ENCODE measurements at regions not wholly inside any gene's neighbourhood (a gene's known extent, or its start where the extent isn't known, plus 50 kb on each side); places are given as distances from the start of the nearest gene placed in this dataset.

DNA sequence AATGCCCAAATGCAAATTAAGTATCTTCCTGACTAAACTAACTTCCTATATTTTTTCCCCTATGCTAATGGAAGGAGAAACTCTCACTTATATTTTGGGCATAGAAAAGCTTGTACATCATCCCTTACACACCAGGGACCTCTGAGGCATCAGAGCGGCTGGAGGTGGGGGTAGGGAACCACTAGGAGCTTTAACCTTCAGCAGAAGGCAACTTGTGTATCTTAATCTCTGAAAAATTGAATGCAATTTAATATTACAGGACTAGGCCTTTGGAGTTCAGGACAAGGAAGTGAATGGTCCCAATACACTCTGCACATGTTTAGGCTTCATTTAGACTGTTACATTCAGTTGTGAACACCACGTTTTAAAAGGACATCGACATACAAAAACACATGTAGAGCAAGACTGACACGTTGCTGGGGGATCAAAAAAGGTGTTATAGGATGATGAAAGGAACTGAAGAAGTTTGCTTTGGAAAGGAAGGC lies 85.9 kb downstream of the NAV1 start:
- no peaks in the 10 kb centered on the region for H3K36me3 ChIP-seq (replicated peaks in 1 of 2; ENCODE audit: control extremely low read depth in 1 of 2, control insufficient read depth in 1 of 2, extremely low read depth in 1 of 2, insufficient read depth in 2 of 2, low read length in 1 of 2)
- no peak overlapping the region for H3K4me2 ChIP-seq (replicated peaks; ENCODE audit: low read depth, low read length, poor library complexity, severe bottlenecking)
- H3K9me3 ChIP-seq (ENCODE audit: control extremely low read depth in 1 of 3, control insufficient read depth in 2 of 3, insufficient read depth in 1 of 3, low read length in 2 of 3): no peaks in the 10 kb centered on the region
- ATAC-seq (ENCODE audit: low read depth): no peak
- WGBS (ENCODE audit: insufficient coverage): 89% methylated on average over 3 of the region's 4 CpGs
- no peak overlapping the region for H3K4me3 ChIP-seq (ENCODE audit: control extremely low read depth in 1 of 5, extremely low read depth in 1 of 5, insufficient read depth in 1 of 5, low read depth in 2 of 5, low read length in 4 of 5)
- no peaks in the 10 kb centered on the region for H3K4me1 Mint-ChIP-seq
- POLR2A ChIA-PET: no interaction called here
- no peak overlapping the region for H2AFZ ChIP-seq (ENCODE audit: insufficient read depth, low read depth, low read length, poor library complexity, severe bottlenecking)
- no peaks in the 10 kb centered on the region for H3K27me3 ChIP-seq (replicated peaks in 1 of 4; ENCODE audit: control extremely low read depth in 1 of 4, control insufficient read depth in 3 of 4, insufficient read depth in 4 of 4, low read length in 3 of 4)
- intact Hi-C loops (cut with micrococcal nuclease): no loop called here
- no peak overlapping the region for H3K9ac ChIP-seq (ENCODE audit: low read length)
- no peak overlapping the region for H3K4me3 Mint-ChIP-seq
- H3K9me3 Mint-ChIP-seq (ENCODE audit: insufficient read depth): no peaks in the 10 kb centered on the region
- no peak for DNase-seq
- no peak overlapping the region for H3K27ac Mint-ChIP-seq
- H3K4me1 ChIP-seq (ENCODE audit: control insufficient read depth in 2 of 2, insufficient read depth in 2 of 2, low read length in 2 of 2): no peaks in the 10 kb centered on the region
- TF ChIP-seq EZH2 (IDR thresholded peaks at IDR 0.05; ENCODE audit: borderline replicate concordance, insufficient read depth, low read depth, low read length, poor library complexity, severe bottlenecking): no peak
- TF ChIP-seq, protein P1, sequence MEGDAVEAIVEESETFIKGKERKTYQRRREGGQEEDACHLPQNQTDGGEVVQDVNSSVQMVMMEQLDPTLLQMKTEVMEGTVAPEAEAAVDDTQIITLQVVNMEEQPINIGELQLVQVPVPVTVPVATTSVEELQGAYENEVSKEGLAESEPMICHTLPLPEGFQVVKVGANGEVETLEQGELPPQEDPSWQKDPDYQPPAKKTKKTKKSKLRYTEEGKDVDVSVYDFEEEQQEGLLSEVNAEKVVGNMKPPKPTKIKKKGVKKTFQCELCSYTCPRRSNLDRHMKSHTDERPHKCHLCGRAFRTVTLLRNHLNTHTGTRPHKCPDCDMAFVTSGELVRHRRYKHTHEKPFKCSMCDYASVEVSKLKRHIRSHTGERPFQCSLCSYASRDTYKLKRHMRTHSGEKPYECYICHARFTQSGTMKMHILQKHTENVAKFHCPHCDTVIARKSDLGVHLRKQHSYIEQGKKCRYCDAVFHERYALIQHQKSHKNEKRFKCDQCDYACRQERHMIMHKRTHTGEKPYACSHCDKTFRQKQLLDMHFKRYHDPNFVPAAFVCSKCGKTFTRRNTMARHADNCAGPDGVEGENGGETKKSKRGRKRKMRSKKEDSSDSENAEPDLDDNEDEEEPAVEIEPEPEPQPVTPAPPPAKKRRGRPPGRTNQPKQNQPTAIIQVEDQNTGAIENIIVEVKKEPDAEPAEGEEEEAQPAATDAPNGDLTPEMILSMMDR (IDR thresholded peaks at IDR 0.05): no peak
- H3K27ac ChIP-seq (ENCODE audit: low read length in 2 of 2): no peak overlapping the region
- no peaks in the 10 kb centered on the region for H4K20me1 ChIP-seq (ENCODE audit: control insufficient read depth, insufficient read depth, low read length, poor library complexity, severe bottlenecking)
- CTCF ChIA-PET: no interaction called here
- H3K27me3 Mint-ChIP-seq: peaks cover 3% of the 10 kb centered on the region
- H3K79me2 ChIP-seq (ENCODE audit: control insufficient read depth, insufficient read depth, low read length): no peaks in the 10 kb centered on the region

DNA sequence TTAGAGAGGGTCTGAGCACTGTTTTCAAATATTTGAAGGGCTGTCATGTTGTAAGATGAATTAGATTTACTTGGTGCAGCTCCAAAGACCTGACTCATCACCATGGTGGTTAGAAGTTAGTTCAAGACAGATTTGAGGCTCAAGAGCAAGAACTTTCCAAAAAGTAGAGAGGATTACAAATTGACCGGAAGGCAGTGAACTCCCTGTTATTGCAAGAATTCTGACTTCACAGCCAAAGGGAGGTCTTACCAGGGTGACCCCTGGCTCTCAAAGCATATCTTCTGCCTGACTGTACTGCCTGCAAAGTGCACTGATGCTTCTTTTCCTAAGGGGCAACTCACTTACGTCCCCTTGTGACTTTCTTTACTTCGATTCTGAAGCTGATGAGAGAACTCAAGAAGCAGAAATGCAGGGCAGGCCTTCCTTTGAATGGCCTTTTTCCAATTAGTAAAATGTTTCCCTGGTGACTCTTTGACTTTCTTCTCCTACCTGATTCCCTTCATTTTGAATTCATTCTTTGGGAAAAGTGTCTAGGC lies 86.4 kb downstream of the NAV1 start:
- Histone ChIP-seq H3K79me2 (ENCODE audit: control insufficient read depth, insufficient read depth, low read length) (no peaks in the 10 kb centered on the region), H3K4me3 (ENCODE audit: control extremely low read depth in 1 of 5, extremely low read depth in 1 of 5, insufficient read depth in 1 of 5, low read depth in 2 of 5, low read length in 4 of 5) (no peak overlapping the region), H3K4me2 (replicated peaks; ENCODE audit: low read depth, low read length, poor library complexity, severe bottlenecking) (no peak overlapping the region), H3K36me3 (replicated peaks in 1 of 2; ENCODE audit: control extremely low read depth in 1 of 2, control insufficient read depth in 1 of 2, extremely low read depth in 1 of 2, insufficient read depth in 2 of 2, low read length in 1 of 2) (no peaks in the 10 kb centered on the region), H4K20me1 (ENCODE audit: control insufficient read depth, insufficient read depth, low read length, poor library complexity, severe bottlenecking) (no peaks in the 10 kb centered on the region), H3K9ac (ENCODE audit: low read length) (no peak overlapping the region), H3K9me3 (ENCODE audit: control extremely low read depth in 1 of 3, control insufficient read depth in 2 of 3, insufficient read depth in 1 of 3, low read length in 2 of 3) (no peaks in the 10 kb centered on the region), H3K27me3 (replicated peaks in 1 of 4; ENCODE audit: control extremely low read depth in 1 of 4, control insufficient read depth in 3 of 4, insufficient read depth in 4 of 4, low read length in 3 of 4) (no peaks in the 10 kb centered on the region), H3K27ac (ENCODE audit: low read length in 2 of 2) (no peak overlapping the region), H3K4me1 (ENCODE audit: control insufficient read depth in 2 of 2, insufficient read depth in 2 of 2, low read length in 2 of 2) (no peaks in the 10 kb centered on the region), H2AFZ (ENCODE audit: insufficient read depth, low read depth, low read length, poor library complexity, severe bottlenecking) (no peak overlapping the region)
- intact Hi-C loops (cut with micrococcal nuclease): no loop called here
- ATAC-seq (ENCODE audit: low read depth) (no peak), DNase-seq (no peak)
- H3K4me3 Mint-ChIP-seq: no peak overlapping the region
- no peak overlapping the region for H3K27ac Mint-ChIP-seq
- WGBS (ENCODE audit: insufficient coverage): 100% methylated on average over 2 of the region's 3 CpGs
- no peaks in the 10 kb centered on the region for H3K9me3 Mint-ChIP-seq (ENCODE audit: insufficient read depth)
- peaks cover under 1% of the 10 kb centered on the region for H3K27me3 Mint-ChIP-seq
- TF ChIP-seq, protein P1 (IDR thresholded peaks at IDR 0.05): no peak
- no peak for TF ChIP-seq EZH2 (IDR thresholded peaks at IDR 0.05; ENCODE audit: borderline replicate concordance, insufficient read depth, low read depth, low read length, poor library complexity, severe bottlenecking)
- ChIA-PET CTCF (no interaction called here), POLR2A (no interaction called here)
- H3K4me1 Mint-ChIP-seq: no peaks in the 10 kb centered on the region

All from B cell (primary cell).